NCI-H1048 (cell line): ENCODE measurements at regions not wholly inside any gene's neighbourhood (a gene's known extent, or its start where the extent isn't known, plus 50 kb on each side); places are given as distances from the start of the nearest gene placed in this dataset.

ENCODE experiments used
- DNase-seq: peaks from one replicate; lab custom pipeline; 2025; lab: John Stamatoyannopoulos, UW

GRCh38 chr9:117487555-117488175 is 72.8 kb upstream of the ASTN2 start:
- peak; percentile 16 for DNase-seq

GRCh38 chr9:117486426-117486825 is 71.6 kb upstream of the ASTN2 start:
- no peak for DNase-seq

GRCh38 chr9:117485176-117485575 is 70.3 kb upstream of the ASTN2 start:
- DNase-seq = no peak

GRCh38 chr9:117480729-117481128 is 65.9 kb upstream of the ASTN2 start:
- no peak for DNase-seq

- DNase-seq = no peak
Measured at GRCh38 chr9:117480253-117480652, 65.4 kb upstream of the ASTN2 start.

GRCh38 chr9:117473293-117473692 is 58.4 kb upstream of the ASTN2 start:
- no peak for DNase-seq

GRCh38 chr9:117470902-117471301 is 56.0 kb upstream of the ASTN2 start:
- no peak for DNase-seq

- DNase-seq = no peak
Measured at GRCh38 chr9:117470455-117470854, 55.6 kb upstream of the ASTN2 start.

GRCh38 chr9:117466111-117466510 is 51.3 kb upstream of the ASTN2 start:
- no peak for DNase-seq

GRCh38 chr9:117465706-117466105 is 50.8 kb upstream of the ASTN2 start:
- no peak for DNase-seq

GRCh38 chr9:117464941-117465616 is 50.2 kb upstream of the ASTN2 start:
- no peak for DNase-seq
